ENCODE measurements at regions not wholly inside any gene's neighbourhood (a gene's known extent, or its start where the extent isn't known, plus 50 kb on each side); places are given as distances from the start of the nearest gene placed in this dataset.

GRCh38 chr18:26706911-26707351 lies 158.6 kb downstream of the AQP4 start:
- intact Hi-C loops (cut with micrococcal nuclease), result no loop called here
- Histone ChIP-seq H3K9me1 (replicated peaks; ENCODE audit: control insufficient read depth, extremely low read depth, insufficient read depth, low read length) (no peaks in the 10 kb centered on the region), H3K4me1 (ENCODE audit: control insufficient read depth, extremely low read depth, insufficient read depth, low read length) (no peaks in the 10 kb centered on the region), H3K79me2 (ENCODE audit: control insufficient read depth, insufficient read depth, low read length) (no peaks in the 10 kb centered on the region), H3K9me3 (replicated peaks; ENCODE audit: control insufficient read depth, insufficient read depth, low read length) (no peaks in the 10 kb centered on the region), H2AFZ (ENCODE audit: low read depth, low read length) (no peak overlapping the region), H4K20me1 (replicated peaks; ENCODE audit: control insufficient read depth, extremely low read depth, insufficient read depth, low read length) (no peaks in the 10 kb centered on the region), H3K27me3 (ENCODE audit: control insufficient read depth in 2 of 2, insufficient read depth in 2 of 2, low read length in 2 of 2) (no peaks in the 10 kb centered on the region), H3K27ac (ENCODE audit: insufficient read depth, low read depth, low read length) (no peak overlapping the region), H3K4me3 (replicated peaks in 1 of 3; ENCODE audit: insufficient read depth in 1 of 3, low read depth in 1 of 3, low read length in 3 of 3) (no peak overlapping the region), H3K9ac (replicated peaks; ENCODE audit: extremely low read depth, insufficient read depth, low read length) (no peak overlapping the region), H3K4me2 (ENCODE audit: insufficient read depth, low read length) (no peak overlapping the region), H3K36me3 (ENCODE audit: control insufficient read depth in 2 of 2, extremely low read depth in 1 of 2, insufficient read depth in 2 of 2, low read length in 2 of 2) (no peaks in the 10 kb centered on the region)
- FAIRE-seq (no peak), DNase-seq (ENCODE audit: low read depth, low spot score) (no peak)
- dilution Hi-C loops (cut with MboI; ENCODE audit: extremely low pct_ligation_motif_present, low sequenced_read_pairs), result no loop called here
- ChIA-PET CTCF (no interaction called here), POLR2A (no interaction called here)
- no TSS peak for BruUV-seq (replicated peaks)
- TF ChIP-seq MYC (IDR thresholded peaks at IDR 0.05; ENCODE audit: low read depth, low read length), result no peak
- no peak for TF ChIP-seq POLR2A (IDR thresholded peaks at IDR 0.05; ENCODE audit: low read depth, low read length)
- TF ChIP-seq EZH2 (IDR thresholded peaks at IDR 0.05; ENCODE audit: borderline replicate concordance, low read depth, low read length, severe bottlenecking), result no peak
- TF ChIP-seq GATA2 (IDR thresholded peaks at IDR 0.05; ENCODE audit: insufficient read depth, insufficient read length, low read depth, low read length), result no peak
- TF ChIP-seq JUN (IDR thresholded peaks at IDR 0.05; ENCODE audit: borderline replicate concordance, insufficient read depth, insufficient read length, low read depth), result no peak
- TF ChIP-seq MAX (IDR thresholded peaks at IDR 0.05; ENCODE audit: insufficient read depth, insufficient read length), result no peak
- no peak for TF ChIP-seq CTCF (IDR thresholded peaks at IDR 0.05; ENCODE audit: extremely low read depth in 1 of 2, insufficient read depth in 1 of 2, low read depth in 1 of 2, low read length in 2 of 2)
- TF ChIP-seq POLR2AphosphoS5 (IDR thresholded peaks at IDR 0.05; ENCODE audit: insufficient read depth, low read depth, low read length), result no peak
- TF ChIP-seq FOS (IDR thresholded peaks at IDR 0.05; ENCODE audit: borderline replicate concordance, insufficient read depth, low read length), result no peak

Measured in endothelial cell of umbilical vein (primary cell).